ENCODE measurements at regions not wholly inside any gene's neighbourhood (a gene's known extent, or its start where the extent isn't known, plus 50 kb on each side); places are given as distances from the start of the nearest gene placed in this dataset.

GRCh38 chr3:99521551-99521950, 116.8 kb upstream of the COL8A1 start:
- Histone ChIP-seq H3K9me3 (ENCODE audit: low read length) (no peaks in the 10 kb centered on the region), H3K36me3 (replicated peaks in 1 of 2; ENCODE audit: control insufficient read depth in 1 of 2, insufficient read depth in 2 of 2, low read length in 2 of 2) (no peaks in the 10 kb centered on the region), H3K4me1 (ENCODE audit: insufficient read depth, low read length) (no peaks in the 10 kb centered on the region), H3K27ac (ENCODE audit: extremely low read length, insufficient read depth, low read length) (no peak overlapping the region), H3K4me3 (replicated peaks in 1 of 3; ENCODE audit: insufficient read depth in 1 of 3, low read depth in 2 of 3, low read length in 3 of 3) (no peak overlapping the region), H3K9ac (ENCODE audit: insufficient read depth, low read depth, low read length) (no peak overlapping the region), H4K20me1 (ENCODE audit: insufficient read depth, low read length) (no peaks in the 10 kb centered on the region), H3K27me3 (ENCODE audit: control insufficient read depth in 1 of 2, insufficient read depth in 2 of 2, low read length in 2 of 2) (no peaks in the 10 kb centered on the region), H2AFZ (ENCODE audit: low read length) (no peak overlapping the region), H3K79me2 (ENCODE audit: insufficient read depth, low read length) (no peaks in the 10 kb centered on the region), H3K4me2 (ENCODE audit: low read depth, low read length) (no peak overlapping the region)
- no peak for TF ChIP-seq ZNF142 (CRISPR knock-in tag; IDR thresholded peaks at IDR 0.05)
- TF ChIP-seq ZNF773 (CRISPR knock-in tag; IDR thresholded peaks at IDR 0.05; ENCODE audit: borderline replicate concordance): no peak
- no peak for TF ChIP-seq DR1 (CRISPR knock-in tag; IDR thresholded peaks at IDR 0.05)
- no peak for TF ChIP-seq RXRB (CRISPR knock-in tag; IDR thresholded peaks at IDR 0.05; ENCODE audit: borderline replicate concordance)
- TF ChIP-seq NPAS2 (CRISPR knock-in tag; IDR thresholded peaks at IDR 0.05; ENCODE audit: borderline replicate concordance): no peak
- TF ChIP-seq ZIK1 (CRISPR knock-in tag; IDR thresholded peaks at IDR 0.05; ENCODE audit: borderline replicate concordance, low read depth): no peak
- TF ChIP-seq NR2C2 (CRISPR knock-in tag; IDR thresholded peaks at IDR 0.05; ENCODE audit: borderline replicate concordance): no peak
- no peak for TF ChIP-seq ZNF207 (IDR thresholded peaks at IDR 0.05; ENCODE audit: borderline replicate concordance)
- no peak for TF ChIP-seq CEBPZ (IDR thresholded peaks at IDR 0.05; ENCODE audit: low read length)
- TF ChIP-seq KLF13 (CRISPR knock-in tag; IDR thresholded peaks at IDR 0.05): no peak
- no peak for TF ChIP-seq SP2 (CRISPR knock-in tag; IDR thresholded peaks at IDR 0.05)
- DNase-seq (ENCODE audit: low spot score) (no peak), FAIRE-seq (no peak), ATAC-seq (no peak)
- in situ Hi-C loops (cut with HindIII; ENCODE audit: extremely low pct_ligation_motif_present, low pct_unique_long_range_greater_than_20kb) (no loop called here), intact Hi-C loops (cut with micrococcal nuclease; ENCODE audit: unreplicated experiment) (no loop called here)
- CTCF ChIA-PET (ENCODE audit: low intra/inter-chr PET ratio, low total read pairs): no interaction called here
- POLR2A ChIA-PET: no interaction called here
- 18% methylated on average over 2 of the region's 2 CpGs for WGBS (ENCODE audit: low lambda C conversion rate)
- BruUV-seq (replicated peaks): no TSS peak

Measured in HepG2 (cell line).